ENCODE measurements at regions not wholly inside any gene's neighbourhood (a gene's known extent, or its start where the extent isn't known, plus 50 kb on each side); places are given as distances from the start of the nearest gene placed in this dataset.
A peak's percentile ranks its signal among the peaks of the same experiment; 100 is the strongest.
"Not testable (repeated sequence)": the region's sequence is repeated elsewhere in the genome, so short reads cannot be mapped to it uniquely, and the experiment has no call there.

GRCh38 chr5:74400067-74400466 is 240.5 kb downstream of the ENC1 start:
- DNase-seq = no peak

- peak; percentile 7 for DNase-seq
These were observed 243.5 kb downstream of the ENC1 start for GRCh38 chr5:74396913-74397622.

GRCh38 chr5:74394916-74395880 is 245.3 kb downstream of the ENC1 start:
- no peak for DNase-seq

GRCh38 chr5:74394528-74394915 is 246.0 kb downstream of the ENC1 start:
- DNase-seq = no peak

- DNase-seq = no peak
These were observed 246.6 kb downstream of the ENC1 start for GRCh38 chr5:74393943-74394342.

GRCh38 chr5:74392711-74393351 is 247.7 kb downstream of the ENC1 start:
- peak; percentile 46 for DNase-seq

GRCh38 chr5:74391410-74391809 is 249.1 kb downstream of the ENC1 start:
- no peak for DNase-seq

- no peak for DNase-seq
These were observed 249.7 kb downstream of the ENC1 start for GRCh38 chr5:74390822-74391221.

- no peak for DNase-seq
These were observed 250.3 kb downstream of the ENC1 start for GRCh38 chr5:74390306-74390637.

GRCh38 chr5:74389531-74390305 is 250.8 kb downstream of the ENC1 start:
- no peak for DNase-seq

- DNase-seq = not testable (repeated sequence)
These were observed 252.1 kb downstream of the ENC1 start for GRCh38 chr5:74388411-74388810.

GRCh38 chr5:74386571-74387334 is 253.8 kb downstream of the ENC1 start:
- no peak for DNase-seq

- no peak for DNase-seq
These were observed 255.7 kb downstream of the ENC1 start for GRCh38 chr5:74384851-74385250.

- no peak for DNase-seq
These were observed 257.4 kb downstream of the ENC1 start for GRCh38 chr5:74382987-74383593.

GRCh38 chr5:74382123-74382855 is 258.2 kb downstream of the ENC1 start:
- DNase-seq = no peak

- DNase-seq = no peak
These were observed 260.3 kb downstream of the ENC1 start for GRCh38 chr5:74380193-74380592.

- no peak for DNase-seq
These were observed 262.1 kb downstream of the ENC1 start for GRCh38 chr5:74378464-74378863.

- no peak for DNase-seq
These were observed 264.3 kb downstream of the ENC1 start for GRCh38 chr5:74376187-74376586.

GRCh38 chr5:74375271-74375670 is 265.3 kb downstream of the ENC1 start:
- no peak for DNase-seq

GRCh38 chr5:74374656-74375055 is 265.9 kb downstream of the ENC1 start:
- DNase-seq = no peak

GRCh38 chr5:74373076-74373475 is 267.5 kb downstream of the ENC1 start:
- peak; percentile 22 for DNase-seq
